ENCODE measurements at regions not wholly inside any gene's neighbourhood (a gene's known extent, or its start where the extent isn't known, plus 50 kb on each side); places are given as distances from the start of the nearest gene placed in this dataset.
A peak's percentile ranks its signal among the peaks of the same experiment; 100 is the strongest.

DNA sequence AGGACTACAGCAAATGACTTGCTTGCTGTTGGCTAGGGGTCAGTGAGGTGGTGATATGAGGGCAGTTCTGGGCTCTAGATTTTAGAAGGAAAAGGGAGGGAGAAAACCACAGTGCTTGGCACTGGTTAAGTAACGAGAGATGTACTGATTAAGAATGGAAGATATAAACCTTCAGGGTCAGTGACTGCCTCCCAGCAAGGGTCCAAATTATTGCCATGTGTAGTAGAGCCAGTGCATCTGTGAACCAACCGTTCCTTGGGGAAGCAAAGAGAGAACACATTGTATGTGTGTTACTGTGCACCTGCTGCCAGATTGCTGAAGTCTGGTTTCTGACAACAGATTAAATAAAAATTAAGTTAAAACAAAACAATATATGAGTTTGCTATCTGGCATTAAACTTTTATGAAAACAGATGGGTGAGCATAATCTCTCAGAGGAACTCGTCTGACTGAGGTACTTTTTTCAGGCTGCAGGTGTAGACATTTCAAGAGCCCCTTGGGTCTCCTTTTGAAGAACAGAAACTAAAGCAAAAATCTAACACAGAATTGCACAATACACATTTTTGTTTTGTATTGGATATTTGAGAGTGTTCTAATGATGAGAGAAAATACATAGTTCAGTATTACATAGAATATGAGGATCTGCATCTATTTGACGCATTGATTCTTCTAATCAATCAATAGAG is 1120.6 kb downstream of the SORCS3 start:
- Histone ChIP-seq H4K20me1 (ENCODE audit: insufficient read depth, low read length) (no peaks in the 10 kb centered on the region), H3K9me3 (ENCODE audit: insufficient read depth, low read length) (no peaks in the 10 kb centered on the region), H3K36me3 (replicated peaks; ENCODE audit: low read depth, low read length) (no peaks in the 10 kb centered on the region), H3K4me3 (ENCODE audit: low read length) (no peak overlapping the region), H3K79me2 (ENCODE audit: low read length) (no peaks in the 10 kb centered on the region), H2AFZ (ENCODE audit: low read depth, low read length) (no peak overlapping the region), H3K4me1 (ENCODE audit: low read length) (peaks cover 30% of the 10 kb centered on the region), H3K4me2 (ENCODE audit: low read length) (peak overlapping the region; percentile 35), H3K27me3 (ENCODE audit: low read depth, low read length) (peaks cover 5% of the 10 kb centered on the region; the same call in 1 of the 2 replicates), H3K27ac (ENCODE audit: low read length) (peak overlapping the region; percentile 30; the same call in 1 of the 2 replicates), H3K9ac (ENCODE audit: low read length) (no peak overlapping the region)
- TF ChIP-seq, protein P1, sequence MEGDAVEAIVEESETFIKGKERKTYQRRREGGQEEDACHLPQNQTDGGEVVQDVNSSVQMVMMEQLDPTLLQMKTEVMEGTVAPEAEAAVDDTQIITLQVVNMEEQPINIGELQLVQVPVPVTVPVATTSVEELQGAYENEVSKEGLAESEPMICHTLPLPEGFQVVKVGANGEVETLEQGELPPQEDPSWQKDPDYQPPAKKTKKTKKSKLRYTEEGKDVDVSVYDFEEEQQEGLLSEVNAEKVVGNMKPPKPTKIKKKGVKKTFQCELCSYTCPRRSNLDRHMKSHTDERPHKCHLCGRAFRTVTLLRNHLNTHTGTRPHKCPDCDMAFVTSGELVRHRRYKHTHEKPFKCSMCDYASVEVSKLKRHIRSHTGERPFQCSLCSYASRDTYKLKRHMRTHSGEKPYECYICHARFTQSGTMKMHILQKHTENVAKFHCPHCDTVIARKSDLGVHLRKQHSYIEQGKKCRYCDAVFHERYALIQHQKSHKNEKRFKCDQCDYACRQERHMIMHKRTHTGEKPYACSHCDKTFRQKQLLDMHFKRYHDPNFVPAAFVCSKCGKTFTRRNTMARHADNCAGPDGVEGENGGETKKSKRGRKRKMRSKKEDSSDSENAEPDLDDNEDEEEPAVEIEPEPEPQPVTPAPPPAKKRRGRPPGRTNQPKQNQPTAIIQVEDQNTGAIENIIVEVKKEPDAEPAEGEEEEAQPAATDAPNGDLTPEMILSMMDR (IDR thresholded peaks at IDR 0.05; ENCODE audit: low read depth, low read length), result no peak
- no peak for TF ChIP-seq EZH2phosphoT487 (IDR thresholded peaks at IDR 0.05; ENCODE audit: low read depth)

DNA sequence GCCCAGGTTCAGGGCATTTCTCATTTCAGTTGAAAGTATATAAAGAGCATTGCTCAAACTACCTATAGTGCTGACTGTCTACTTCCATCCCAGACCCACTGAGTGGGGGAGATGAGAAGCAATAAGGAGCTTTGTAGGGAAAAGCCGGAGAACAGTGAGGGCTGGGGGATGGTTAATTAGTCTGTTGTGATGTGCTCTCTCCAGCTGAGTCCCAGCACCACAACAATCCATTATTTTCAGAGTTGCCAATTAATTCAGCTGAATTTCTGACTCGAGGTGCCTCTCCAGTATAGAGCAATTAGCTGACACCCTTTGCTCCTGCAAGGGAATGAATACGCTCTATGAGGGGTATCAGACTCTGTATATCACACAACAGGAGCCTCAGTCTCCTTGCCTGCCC is 1118.6 kb downstream of the SORCS3 start:
- Histone ChIP-seq H4K20me1 (ENCODE audit: insufficient read depth, low read length) (no peaks in the 10 kb centered on the region), H3K9me3 (ENCODE audit: insufficient read depth, low read length) (no peaks in the 10 kb centered on the region), H3K9ac (ENCODE audit: low read length) (no peak overlapping the region), H3K4me2 (ENCODE audit: low read length) (no peak overlapping the region), H3K4me3 (ENCODE audit: low read length) (no peak overlapping the region), H3K36me3 (replicated peaks; ENCODE audit: low read depth, low read length) (no peaks in the 10 kb centered on the region), H3K27ac (ENCODE audit: low read length) (no peak overlapping the region), H3K27me3 (ENCODE audit: low read depth, low read length) (peaks cover 3% of the 10 kb centered on the region; the same call in 1 of the 2 replicates), H3K79me2 (ENCODE audit: low read length) (no peaks in the 10 kb centered on the region), H2AFZ (ENCODE audit: low read depth, low read length) (no peak overlapping the region), H3K4me1 (ENCODE audit: low read length) (peaks cover 30% of the 10 kb centered on the region)
- TF ChIP-seq, protein P1 (IDR thresholded peaks at IDR 0.05; ENCODE audit: low read depth, low read length), result no peak
- no peak for TF ChIP-seq EZH2phosphoT487 (IDR thresholded peaks at IDR 0.05; ENCODE audit: low read depth)

DNA sequence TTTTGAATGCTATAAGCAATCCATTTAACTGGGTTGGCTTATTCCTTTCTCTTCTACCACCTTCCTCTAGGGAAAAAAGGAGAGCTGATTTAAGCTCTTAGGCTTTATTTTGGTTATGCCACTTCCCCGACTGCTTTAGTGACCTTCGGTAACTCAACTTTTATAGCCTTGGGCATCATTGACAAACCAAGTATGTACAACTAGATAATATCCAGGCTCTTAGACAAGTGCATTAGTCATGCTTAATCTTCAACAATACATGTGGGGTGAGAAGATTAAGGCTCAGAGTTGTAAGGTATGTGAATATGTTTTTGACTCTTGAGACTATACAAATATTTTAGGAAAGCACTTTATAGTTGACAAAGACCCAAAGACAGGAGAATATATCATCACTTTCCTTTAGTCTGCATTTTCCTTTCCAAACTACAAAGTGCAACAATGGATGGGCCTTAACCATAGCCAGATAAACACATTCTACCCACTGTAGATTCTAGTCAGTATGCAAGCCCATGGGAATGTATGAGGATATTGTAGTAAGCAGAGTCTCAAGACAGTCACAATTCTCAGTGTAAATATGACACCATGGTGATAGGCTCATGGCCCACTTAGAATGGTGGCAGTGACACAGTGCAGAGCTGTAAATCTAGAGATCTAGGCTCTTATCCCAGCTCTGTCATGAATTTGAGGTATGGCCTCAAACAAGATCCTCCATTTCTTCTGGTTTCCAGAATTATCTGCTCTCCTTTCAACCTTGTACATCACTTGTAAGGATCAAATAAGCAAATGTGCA is 1117.3 kb downstream of the SORCS3 start:
- H3K36me3 ChIP-seq (replicated peaks; ENCODE audit: low read depth, low read length), result no peaks in the 10 kb centered on the region
- no peak overlapping the region for H3K27ac ChIP-seq (ENCODE audit: low read length)
- peaks cover 24% of the 10 kb centered on the region for H3K4me1 ChIP-seq (ENCODE audit: low read length)
- H3K9me3 ChIP-seq (ENCODE audit: insufficient read depth, low read length), result no peaks in the 10 kb centered on the region
- H4K20me1 ChIP-seq (ENCODE audit: insufficient read depth, low read length), result no peaks in the 10 kb centered on the region
- no peaks in the 10 kb centered on the region for H3K79me2 ChIP-seq (ENCODE audit: low read length)
- no peak overlapping the region for H2AFZ ChIP-seq (ENCODE audit: low read depth, low read length)
- H3K27me3 ChIP-seq (ENCODE audit: low read depth, low read length), result no peaks in the 10 kb centered on the region
- H3K4me2 ChIP-seq (ENCODE audit: low read length), result no peak overlapping the region
- TF ChIP-seq EZH2phosphoT487 (IDR thresholded peaks at IDR 0.05; ENCODE audit: low read depth), result no peak
- TF ChIP-seq, protein P1 (IDR thresholded peaks at IDR 0.05; ENCODE audit: low read depth, low read length), result no peak
- no peak overlapping the region for H3K4me3 ChIP-seq (ENCODE audit: low read length)
- no peak overlapping the region for H3K9ac ChIP-seq (ENCODE audit: low read length)

DNA sequence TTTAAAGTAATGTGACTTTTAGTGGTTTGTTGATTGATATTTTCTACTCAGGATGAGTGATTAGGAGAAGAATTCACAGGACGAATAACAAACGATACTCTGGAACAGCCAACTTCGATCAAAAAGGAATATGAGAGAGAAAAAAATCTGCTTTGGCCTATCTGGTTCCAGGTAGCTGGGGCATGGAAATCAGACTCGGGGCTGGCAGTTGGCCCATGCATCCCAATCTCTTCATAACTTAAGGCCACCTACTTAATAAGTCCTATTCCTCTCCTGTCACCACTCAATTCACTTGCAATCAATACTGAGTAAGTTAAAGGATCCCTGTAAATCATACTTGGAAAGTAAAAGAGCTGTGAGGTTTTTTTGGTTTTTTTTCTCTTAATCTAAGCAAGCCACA is 1116.2 kb downstream of the SORCS3 start:
- H3K27ac ChIP-seq (ENCODE audit: low read length), result no peak overlapping the region
- TF ChIP-seq, protein P1 (IDR thresholded peaks at IDR 0.05; ENCODE audit: low read depth, low read length), result no peak
- no peak for TF ChIP-seq EZH2phosphoT487 (IDR thresholded peaks at IDR 0.05; ENCODE audit: low read depth)
- H3K9ac ChIP-seq (ENCODE audit: low read length), result no peak overlapping the region
- H3K36me3 ChIP-seq (replicated peaks; ENCODE audit: low read depth, low read length), result no peaks in the 10 kb centered on the region
- H3K4me1 ChIP-seq (ENCODE audit: low read length), result peaks cover 13% of the 10 kb centered on the region
- H4K20me1 ChIP-seq (ENCODE audit: insufficient read depth, low read length), result no peaks in the 10 kb centered on the region
- H3K9me3 ChIP-seq (ENCODE audit: insufficient read depth, low read length), result no peaks in the 10 kb centered on the region
- H2AFZ ChIP-seq (ENCODE audit: low read depth, low read length), result no peak overlapping the region
- H3K79me2 ChIP-seq (ENCODE audit: low read length), result no peaks in the 10 kb centered on the region
- no peaks in the 10 kb centered on the region for H3K27me3 ChIP-seq (ENCODE audit: low read depth, low read length)
- H3K4me2 ChIP-seq (ENCODE audit: low read length), result no peak overlapping the region
- H3K4me3 ChIP-seq (ENCODE audit: low read length), result no peak overlapping the region

Measured in OCI-LY3 (cell line).